HG02973 (cell line): ENCODE measurements at regions not wholly inside any gene's neighbourhood (a gene's known extent, or its start where the extent isn't known, plus 50 kb on each side); places are given as distances from the start of the nearest gene placed in this dataset.
A peak's percentile ranks its signal among the peaks of the same experiment; 100 is the strongest.

Experiments used
- ATAC-seq: cut with Tn5 transposase; IDR thresholded peaks from one replicate; pipeline ENCODE4 v1.9.1; 2021; ENCODE audit warnings: moderate library complexity; ENCODE audit not compliant: unreplicated experiment

DNA sequence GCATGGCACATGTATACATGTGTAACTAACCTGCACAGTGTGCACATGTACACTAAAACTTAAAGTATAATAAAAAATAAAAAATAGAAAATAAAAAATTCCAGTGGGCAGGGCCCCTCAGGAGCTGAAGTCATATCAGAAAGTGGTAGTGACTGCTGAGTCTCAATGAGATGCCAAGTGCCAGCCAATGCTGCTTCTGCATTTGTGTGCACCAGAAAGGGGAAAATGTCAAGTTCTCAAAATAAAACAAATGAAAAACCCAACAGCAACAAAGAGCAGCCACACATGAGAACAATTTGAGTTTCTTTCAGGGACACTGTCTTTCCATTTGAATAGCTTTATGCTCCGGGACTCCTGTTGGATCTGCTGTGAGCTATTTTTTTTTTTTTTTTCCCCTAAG is 117.2 kb upstream of the CCDC112 start:
- no peak for ATAC-seq

DNA sequence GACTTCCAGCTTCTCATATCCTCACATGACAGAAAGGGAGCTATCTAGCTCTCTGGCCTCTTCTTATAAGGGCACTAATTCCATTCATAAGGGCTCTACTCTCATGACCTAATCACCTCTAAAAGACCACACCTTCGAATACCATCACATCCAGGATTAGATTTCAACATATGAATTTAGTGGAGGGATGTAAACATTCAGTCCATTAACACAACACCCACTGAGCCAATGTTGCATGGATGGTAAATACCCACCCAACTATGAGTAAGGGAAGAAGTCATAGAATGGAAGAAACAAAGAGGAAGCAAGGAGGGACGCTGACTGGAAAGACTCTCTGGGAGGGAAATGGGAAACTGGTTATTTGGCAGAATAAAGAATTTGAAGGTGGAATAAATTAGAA is 112.6 kb upstream of the CCDC112 start:
- no peak for ATAC-seq

- no peak for ATAC-seq
These were observed 106.5 kb upstream of the CCDC112 start for GRCh38 chr5:115402822-115403577.

GRCh38 chr5:115402092-115402491 is 105.6 kb upstream of the CCDC112 start:
- ATAC-seq, result no peak

GRCh38 chr5:115398719-115399118 is 102.3 kb upstream of the CCDC112 start:
- no peak for ATAC-seq

DNA sequence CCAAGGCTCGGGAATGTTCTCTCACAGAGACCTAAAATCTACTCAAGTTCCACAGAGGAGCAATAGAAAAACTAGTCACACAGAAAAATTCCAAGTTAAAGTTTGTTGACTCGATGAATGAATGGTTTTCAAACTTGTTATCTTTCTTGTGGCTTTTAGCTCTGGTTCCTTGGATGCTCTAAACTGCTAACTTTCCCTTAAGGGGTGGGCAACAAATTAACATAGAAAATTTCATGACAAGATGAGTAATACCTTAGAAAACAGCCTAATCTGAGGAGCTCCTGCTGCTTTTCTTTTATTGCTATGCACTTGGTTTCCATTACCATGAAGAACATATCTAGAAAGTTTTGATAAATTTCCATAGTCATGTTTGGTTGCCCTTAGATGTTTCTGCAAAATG is 100.2 kb upstream of the CCDC112 start:
- no peak for ATAC-seq

- ATAC-seq, result no peak
These were observed 99.6 kb upstream of the CCDC112 start for GRCh38 chr5:115396081-115396480.

DNA sequence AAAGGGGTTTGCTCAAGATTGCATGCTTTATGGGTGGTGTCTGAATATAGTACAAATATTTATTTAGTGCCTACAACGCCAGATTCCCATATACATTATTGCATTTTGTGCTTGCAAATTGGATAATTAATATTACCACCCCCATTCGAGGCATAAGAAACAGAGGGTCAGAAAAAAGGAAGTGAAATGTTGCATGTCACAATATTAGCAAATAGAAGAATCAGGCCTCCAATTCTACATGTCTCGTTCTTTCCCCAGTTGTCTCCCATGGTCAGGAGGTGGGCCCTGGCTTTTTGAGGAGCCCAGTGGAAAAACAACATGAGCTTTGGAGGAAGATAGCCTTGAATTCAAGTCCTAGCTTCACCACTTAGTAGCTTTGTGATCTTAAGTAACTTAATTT is 98.1 kb upstream of the CCDC112 start:
- no peak for ATAC-seq

GRCh38 chr5:115393239-115393638 is 96.8 kb upstream of the CCDC112 start:
- ATAC-seq, result no peak

DNA sequence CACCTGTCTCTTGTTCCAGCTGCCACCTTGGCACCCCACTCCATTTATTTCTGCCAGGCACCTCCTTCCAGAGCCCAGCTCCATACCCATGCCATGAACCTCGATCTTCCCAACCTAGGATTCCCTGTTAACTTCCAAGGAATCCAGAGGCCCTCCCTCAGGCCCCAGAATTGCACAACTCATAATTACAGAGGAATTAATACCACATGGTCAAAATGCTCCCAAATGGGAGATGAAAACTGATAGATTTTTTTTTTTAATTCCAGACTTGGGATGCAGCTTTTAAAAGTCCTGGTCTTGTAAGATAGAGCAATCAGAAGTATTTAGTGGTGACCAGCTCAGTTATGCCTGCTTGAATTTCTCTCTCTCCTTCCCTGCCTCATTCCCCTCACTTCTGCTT is 96.2 kb upstream of the CCDC112 start:
- no peak for ATAC-seq

DNA sequence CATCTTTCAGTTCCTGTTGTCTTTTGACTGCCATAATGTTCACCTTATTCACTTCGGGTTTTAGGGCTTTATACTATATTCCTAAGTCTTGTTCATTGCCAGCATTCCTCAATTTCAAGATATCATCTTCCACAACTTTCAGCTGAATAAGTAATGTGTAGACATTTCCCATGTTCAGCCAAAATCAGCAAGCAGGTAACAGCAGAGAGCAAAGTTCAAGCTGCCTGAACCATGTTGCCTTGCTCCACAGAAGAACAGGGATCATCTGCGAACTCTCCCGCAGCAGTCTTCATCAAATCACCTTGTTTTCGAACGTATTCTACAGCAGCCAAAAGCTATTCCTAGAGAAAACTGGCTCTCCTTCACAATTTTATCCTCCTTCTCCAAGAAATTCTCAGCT is 95.3 kb upstream of the CCDC112 start:
- no peak for ATAC-seq

GRCh38 chr5:115389799-115390382 is 93.4 kb upstream of the CCDC112 start:
- ATAC-seq, result no peak

DNA sequence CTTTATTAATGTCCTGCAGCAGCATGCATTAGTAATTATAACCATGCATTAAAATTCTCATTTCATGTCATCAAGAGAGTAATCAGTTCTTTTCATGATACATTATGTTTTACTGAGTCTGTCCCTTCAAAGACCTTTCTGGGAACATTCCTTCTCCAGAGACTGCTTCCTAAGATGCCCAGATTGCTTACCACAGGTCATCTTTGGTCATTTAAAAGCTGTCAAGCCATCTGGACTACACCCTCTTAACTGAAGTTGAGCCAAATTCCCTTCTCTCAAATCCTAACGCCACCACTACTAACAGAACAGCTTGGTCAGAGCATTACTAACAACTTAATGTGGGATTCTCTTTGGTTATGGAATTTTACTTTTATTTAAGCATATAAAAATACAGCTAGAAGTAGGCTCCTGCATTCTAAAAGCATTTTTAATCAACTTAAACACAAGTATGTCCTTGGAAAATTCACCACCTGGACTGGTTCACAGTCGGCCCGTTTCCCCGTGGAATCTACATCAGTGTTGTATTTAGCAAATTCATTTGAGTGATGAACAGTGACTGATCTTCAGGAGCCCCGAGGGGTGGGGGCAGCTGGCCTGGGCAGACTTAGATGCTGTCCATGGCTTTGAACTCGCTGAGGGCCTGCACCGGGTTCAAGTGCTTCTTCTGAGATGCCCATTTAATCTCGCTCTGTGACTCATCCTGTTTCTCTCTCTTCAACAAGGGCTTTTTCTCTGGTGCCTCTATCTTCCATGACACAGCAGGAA is 92.8 kb upstream of the CCDC112 start:
- ATAC-seq, result no peak

DNA sequence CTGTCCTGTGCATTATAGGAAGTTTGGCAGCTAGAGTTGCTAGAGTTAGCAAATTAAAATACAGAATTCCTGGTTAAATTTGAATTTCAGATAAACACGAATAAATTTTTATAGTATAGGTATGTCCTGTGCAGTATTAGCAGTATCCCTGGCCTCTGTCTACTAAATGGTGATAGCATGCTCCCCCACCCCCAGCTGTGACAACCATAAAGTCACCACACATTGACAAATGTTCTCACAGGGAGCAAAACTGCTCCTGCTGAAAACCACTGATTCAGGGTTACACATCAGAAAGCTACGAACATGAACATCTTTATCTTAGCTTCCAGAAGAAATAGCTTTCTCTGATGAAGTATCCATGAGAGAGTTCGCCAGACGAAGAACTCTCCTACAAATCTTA is 91.8 kb upstream of the CCDC112 start:
- ATAC-seq, result no peak

DNA sequence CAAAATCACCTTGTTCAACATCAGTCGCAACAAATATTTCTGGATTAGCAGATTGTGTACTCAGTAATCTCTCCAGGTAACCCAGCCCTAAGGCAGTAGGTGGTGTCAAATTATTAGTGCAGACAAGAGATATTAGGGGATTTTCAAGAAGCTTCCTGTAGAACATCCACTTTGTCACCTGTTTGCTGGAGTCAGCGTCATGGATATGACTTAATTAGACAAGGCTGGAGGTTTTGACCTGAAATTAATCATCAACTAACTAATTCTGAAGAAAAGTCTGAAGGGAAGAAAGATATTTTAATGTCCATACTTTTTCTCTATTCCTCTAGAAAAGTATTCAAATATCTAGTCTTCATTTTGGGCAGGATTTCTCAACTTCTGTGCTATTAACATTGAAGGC is 91.4 kb upstream of the CCDC112 start:
- no peak for ATAC-seq

GRCh38 chr5:115386657-115387056 is 90.2 kb upstream of the CCDC112 start:
- ATAC-seq, result no peak

DNA sequence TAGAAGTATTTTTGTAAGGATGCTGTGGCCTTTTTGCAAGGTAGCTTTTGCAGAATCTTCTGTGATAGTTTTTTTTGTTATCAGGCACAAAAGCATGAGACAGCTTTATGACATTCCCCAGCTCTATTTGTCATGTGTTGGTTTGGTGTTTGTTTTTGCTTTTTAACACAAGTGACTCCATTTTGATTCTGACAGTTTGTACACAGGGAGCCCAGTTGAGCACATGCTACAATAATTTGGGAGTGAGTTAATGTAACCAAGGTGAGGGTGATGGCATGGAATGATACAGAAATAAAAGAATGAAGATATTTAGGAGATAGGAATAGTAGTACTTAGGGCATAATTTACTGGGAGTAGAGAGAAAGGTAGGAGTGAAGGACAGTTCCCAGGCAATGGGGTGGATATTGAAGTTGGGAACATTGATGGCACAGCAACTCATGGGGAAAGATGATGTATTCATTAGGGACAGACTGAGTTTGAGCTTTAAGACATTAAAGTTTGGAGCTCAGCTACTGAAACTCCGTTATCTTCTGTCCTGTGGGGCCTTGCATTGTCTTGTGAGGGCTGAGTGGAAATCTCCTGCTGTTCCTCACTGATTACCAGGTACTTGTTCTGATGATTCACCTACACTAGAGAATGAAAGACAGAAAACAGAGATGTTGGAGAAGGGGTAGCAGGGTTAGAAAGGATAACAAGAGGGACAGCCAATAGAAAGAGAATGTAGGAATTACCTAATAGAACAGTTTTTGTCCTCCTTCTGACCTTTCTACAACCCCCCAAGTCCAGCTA is 88.3 kb upstream of the CCDC112 start:
- no peak for ATAC-seq

GRCh38 chr5:115382989-115383388 is 86.5 kb upstream of the CCDC112 start:
- no peak for ATAC-seq

DNA sequence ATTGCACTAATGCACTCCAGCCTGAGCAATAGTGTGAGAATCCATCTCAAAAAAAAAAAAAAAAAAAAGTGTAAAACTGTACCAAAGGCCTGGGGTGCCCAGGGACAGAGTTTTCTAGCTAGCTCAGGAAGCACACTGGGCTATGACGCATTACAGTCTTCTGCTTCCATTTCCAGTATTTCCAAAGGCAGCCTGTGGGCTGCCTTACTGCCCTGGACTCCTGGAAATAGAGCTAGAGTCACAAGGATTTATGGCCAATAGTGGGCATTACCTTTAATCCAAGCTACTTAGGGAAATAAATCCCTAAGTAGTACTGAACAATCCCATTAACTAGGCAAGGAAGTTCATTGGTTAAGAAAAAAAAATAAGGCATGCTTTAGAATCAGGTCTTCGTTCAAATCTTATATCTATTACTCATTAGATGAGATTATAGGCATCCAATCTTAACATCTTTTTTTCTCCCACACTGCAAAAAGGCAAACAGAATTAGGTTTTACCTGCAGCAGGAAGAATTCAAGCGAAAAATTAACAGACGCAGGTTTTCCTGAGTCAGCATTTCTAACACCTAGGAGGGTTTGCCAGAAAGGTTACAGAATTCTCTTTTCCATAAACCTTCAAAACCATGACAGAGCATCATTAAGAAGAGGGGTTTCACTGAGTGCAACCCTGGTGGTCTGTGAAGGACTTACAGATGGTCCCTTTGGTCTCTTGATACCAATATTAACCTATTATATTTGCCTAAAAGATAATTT is 85.6 kb upstream of the CCDC112 start:
- no peak for ATAC-seq

DNA sequence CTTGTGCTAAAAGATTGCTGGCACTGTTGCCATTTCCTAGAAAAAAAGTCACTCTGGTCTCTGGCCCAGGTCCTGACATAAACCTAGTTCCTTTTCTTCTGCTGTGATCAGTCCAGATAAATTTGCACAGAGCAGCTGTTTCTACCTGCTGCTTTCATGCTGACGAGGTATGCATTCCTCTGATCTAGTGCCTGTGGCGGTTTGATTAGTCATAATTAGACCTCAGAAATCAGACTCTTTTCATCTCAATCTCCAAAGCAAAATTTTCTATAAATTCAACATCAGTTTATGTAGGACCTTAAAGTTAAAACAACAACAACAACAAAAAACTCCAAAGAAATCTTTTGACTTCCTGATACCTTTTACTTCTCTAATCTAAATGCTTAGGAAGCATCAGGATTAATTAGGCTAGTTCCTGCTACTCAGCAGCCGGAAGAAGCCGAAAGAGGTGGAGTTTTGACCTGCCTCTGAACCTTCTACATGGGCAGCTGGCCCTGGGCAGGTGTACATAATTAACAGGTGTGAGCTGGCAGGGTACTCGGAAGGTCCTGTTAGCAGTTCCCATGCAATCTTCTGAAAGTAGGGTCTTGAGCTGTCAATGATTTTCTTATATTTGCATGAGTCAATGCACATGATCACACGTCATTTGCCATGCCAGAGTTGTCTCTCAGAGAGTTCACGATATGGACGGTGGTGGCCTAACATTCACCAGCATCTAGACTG is 83.3 kb upstream of the CCDC112 start:
- peak; percentile 61 for ATAC-seq
